ENCODE measurements at regions not wholly inside any gene's neighbourhood (a gene's known extent, or its start where the extent isn't known, plus 50 kb on each side); places are given as distances from the start of the nearest gene placed in this dataset.

DNA sequence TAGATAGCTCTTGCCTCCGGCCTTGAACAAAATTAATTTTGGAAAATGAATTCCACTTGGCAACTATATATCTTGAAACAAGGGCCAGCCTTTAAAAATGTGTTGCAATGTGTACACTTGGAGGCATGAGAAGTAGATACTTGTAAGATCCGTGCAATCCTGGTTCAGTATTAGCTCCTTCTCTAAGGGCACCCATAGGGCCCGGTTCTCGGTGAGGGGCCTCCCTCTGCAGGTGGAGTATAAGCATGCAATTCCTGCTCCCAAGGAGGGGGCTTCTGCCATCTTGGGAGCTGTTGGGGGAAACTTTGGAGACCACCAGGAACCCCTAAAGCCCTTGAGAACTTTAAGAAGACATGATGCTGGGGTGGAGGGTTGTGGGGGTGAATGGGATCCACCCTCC, 388.7 kb upstream of the RGMA start:
- TF ChIP-seq, protein P1, sequence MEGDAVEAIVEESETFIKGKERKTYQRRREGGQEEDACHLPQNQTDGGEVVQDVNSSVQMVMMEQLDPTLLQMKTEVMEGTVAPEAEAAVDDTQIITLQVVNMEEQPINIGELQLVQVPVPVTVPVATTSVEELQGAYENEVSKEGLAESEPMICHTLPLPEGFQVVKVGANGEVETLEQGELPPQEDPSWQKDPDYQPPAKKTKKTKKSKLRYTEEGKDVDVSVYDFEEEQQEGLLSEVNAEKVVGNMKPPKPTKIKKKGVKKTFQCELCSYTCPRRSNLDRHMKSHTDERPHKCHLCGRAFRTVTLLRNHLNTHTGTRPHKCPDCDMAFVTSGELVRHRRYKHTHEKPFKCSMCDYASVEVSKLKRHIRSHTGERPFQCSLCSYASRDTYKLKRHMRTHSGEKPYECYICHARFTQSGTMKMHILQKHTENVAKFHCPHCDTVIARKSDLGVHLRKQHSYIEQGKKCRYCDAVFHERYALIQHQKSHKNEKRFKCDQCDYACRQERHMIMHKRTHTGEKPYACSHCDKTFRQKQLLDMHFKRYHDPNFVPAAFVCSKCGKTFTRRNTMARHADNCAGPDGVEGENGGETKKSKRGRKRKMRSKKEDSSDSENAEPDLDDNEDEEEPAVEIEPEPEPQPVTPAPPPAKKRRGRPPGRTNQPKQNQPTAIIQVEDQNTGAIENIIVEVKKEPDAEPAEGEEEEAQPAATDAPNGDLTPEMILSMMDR (IDR thresholded peaks at IDR 0.05; ENCODE audit: poor library complexity) = no peak
- TF ChIP-seq EZH2 (IDR thresholded peaks at IDR 0.05; ENCODE audit: borderline replicate concordance) = no peak

Measured in hepatocyte (in vitro differentiated cells).